ENCODE measurements at regions not wholly inside any gene's neighbourhood (a gene's known extent, or its start where the extent isn't known, plus 50 kb on each side); places are given as distances from the start of the nearest gene placed in this dataset.

DNA sequence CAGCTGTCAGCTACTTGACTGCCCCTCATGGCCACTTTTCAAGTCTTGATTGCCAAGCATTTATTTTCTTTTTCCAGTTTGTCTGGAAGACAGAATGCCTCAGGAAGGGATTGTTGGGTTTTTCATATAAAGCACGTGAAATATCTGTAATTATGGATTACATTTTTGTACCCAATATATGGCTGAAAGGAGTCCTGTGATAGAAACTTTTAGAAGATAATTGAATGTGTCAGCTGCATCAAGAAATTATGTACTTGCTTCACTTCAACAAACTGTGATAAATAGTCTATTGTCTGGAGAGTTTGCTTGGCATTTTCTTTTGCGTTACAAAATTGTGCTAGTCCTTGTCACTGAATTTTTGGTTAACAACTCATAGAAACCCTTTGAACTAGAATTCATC is 247.9 kb upstream of the SLCO3A1 start:
- DNase-seq (ENCODE audit: low read depth, low spot score) (no peak), FAIRE-seq (no peak)
- no peak overlapping the region for H3K27ac ChIP-seq (ENCODE audit: control insufficient read depth, insufficient read depth, low read length)
- no peaks in the 10 kb centered on the region for H3K79me2 ChIP-seq (ENCODE audit: control insufficient read depth, insufficient read depth, low read length)
- TF ChIP-seq, protein P1, sequence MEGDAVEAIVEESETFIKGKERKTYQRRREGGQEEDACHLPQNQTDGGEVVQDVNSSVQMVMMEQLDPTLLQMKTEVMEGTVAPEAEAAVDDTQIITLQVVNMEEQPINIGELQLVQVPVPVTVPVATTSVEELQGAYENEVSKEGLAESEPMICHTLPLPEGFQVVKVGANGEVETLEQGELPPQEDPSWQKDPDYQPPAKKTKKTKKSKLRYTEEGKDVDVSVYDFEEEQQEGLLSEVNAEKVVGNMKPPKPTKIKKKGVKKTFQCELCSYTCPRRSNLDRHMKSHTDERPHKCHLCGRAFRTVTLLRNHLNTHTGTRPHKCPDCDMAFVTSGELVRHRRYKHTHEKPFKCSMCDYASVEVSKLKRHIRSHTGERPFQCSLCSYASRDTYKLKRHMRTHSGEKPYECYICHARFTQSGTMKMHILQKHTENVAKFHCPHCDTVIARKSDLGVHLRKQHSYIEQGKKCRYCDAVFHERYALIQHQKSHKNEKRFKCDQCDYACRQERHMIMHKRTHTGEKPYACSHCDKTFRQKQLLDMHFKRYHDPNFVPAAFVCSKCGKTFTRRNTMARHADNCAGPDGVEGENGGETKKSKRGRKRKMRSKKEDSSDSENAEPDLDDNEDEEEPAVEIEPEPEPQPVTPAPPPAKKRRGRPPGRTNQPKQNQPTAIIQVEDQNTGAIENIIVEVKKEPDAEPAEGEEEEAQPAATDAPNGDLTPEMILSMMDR (optimal IDR thresholded peaks at IDR 0.05 in 1 of 3, IDR thresholded peaks at IDR 0.05 in 1 of 3, conservative IDR thresholded peaks at IDR 0.05 in 1 of 3; ENCODE audit: extremely low read depth in 1 of 3, insufficient read depth in 2 of 3, low read length in 3 of 3): no peak
- no peak for TF ChIP-seq EZH2 (IDR thresholded peaks at IDR 0.05; ENCODE audit: low read length)
- H3K4me3 ChIP-seq (ENCODE audit: control insufficient read depth in 2 of 3, extremely low read depth in 1 of 3, insufficient read depth in 2 of 3, low read depth in 1 of 3, low read length in 3 of 3): no peak overlapping the region
- H3K27me3 ChIP-seq (ENCODE audit: control insufficient read depth, extremely low read depth, insufficient read depth, low read length): no peaks in the 10 kb centered on the region
- H3K9me3 ChIP-seq (ENCODE audit: control insufficient read depth, low read depth, low read length): no peaks in the 10 kb centered on the region
- H3K4me1 ChIP-seq (ENCODE audit: control insufficient read depth, extremely low read depth, insufficient read depth, low read length): no peaks in the 10 kb centered on the region
- H3K4me2 ChIP-seq (ENCODE audit: control insufficient read depth, extremely low read depth, insufficient read depth, low read depth, low read length): no peak overlapping the region
- H2AFZ ChIP-seq (ENCODE audit: control insufficient read depth, low read length): no peak overlapping the region
- no peaks in the 10 kb centered on the region for H3K36me3 ChIP-seq (ENCODE audit: control insufficient read depth in 2 of 2, extremely low read depth in 1 of 2, insufficient read depth in 2 of 2, low read length in 2 of 2)
- no peaks in the 10 kb centered on the region for H4K20me1 ChIP-seq (ENCODE audit: control insufficient read depth, extremely low read depth, insufficient read depth, low read length)
- no peak overlapping the region for H3K9ac ChIP-seq (ENCODE audit: control insufficient read depth, extremely low read depth, insufficient read depth, low read length)
- H3K9me1 ChIP-seq (ENCODE audit: control insufficient read depth, extremely low read depth, insufficient read depth, low read length): no peaks in the 10 kb centered on the region
- dilution Hi-C loops (cut with MboI; ENCODE audit: extremely low pct_ligation_motif_present, low sequenced_read_pairs): no loop called here

DNA sequence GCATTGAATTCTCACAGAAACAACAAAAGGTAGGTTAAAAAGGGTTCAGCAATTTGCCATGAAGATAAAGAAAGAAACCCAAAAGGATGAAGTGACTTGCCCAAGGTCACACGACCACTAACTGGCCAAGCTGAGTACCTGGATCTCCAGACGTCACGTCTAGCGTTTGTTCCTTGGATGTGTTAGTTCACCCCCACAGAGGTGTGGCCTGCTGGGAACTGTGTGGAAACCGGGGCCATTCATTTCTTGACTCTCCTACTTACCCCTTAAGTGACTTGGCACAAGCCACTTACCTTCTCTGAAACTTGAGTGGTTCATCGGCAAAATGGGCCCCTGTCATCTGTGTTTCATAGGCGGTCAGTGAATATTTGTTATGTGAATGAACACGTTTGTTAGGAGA is 244.3 kb upstream of the SLCO3A1 start:
- H3K9ac ChIP-seq (ENCODE audit: control insufficient read depth, extremely low read depth, insufficient read depth, low read length): no peak overlapping the region
- no peak for TF ChIP-seq EZH2 (IDR thresholded peaks at IDR 0.05; ENCODE audit: low read length)
- TF ChIP-seq, protein P1 (optimal IDR thresholded peaks at IDR 0.05 in 1 of 3, IDR thresholded peaks at IDR 0.05 in 1 of 3, conservative IDR thresholded peaks at IDR 0.05 in 1 of 3; ENCODE audit: extremely low read depth in 1 of 3, insufficient read depth in 2 of 3, low read length in 3 of 3): no peak
- FAIRE-seq (no peak), DNase-seq (ENCODE audit: low read depth, low spot score) (no peak)
- H4K20me1 ChIP-seq (ENCODE audit: control insufficient read depth, extremely low read depth, insufficient read depth, low read length): no peaks in the 10 kb centered on the region
- dilution Hi-C loops (cut with MboI; ENCODE audit: extremely low pct_ligation_motif_present, low sequenced_read_pairs): no loop called here
- H3K27me3 ChIP-seq (ENCODE audit: control insufficient read depth, extremely low read depth, insufficient read depth, low read length): no peaks in the 10 kb centered on the region
- H3K36me3 ChIP-seq (ENCODE audit: control insufficient read depth in 2 of 2, extremely low read depth in 1 of 2, insufficient read depth in 2 of 2, low read length in 2 of 2): no peaks in the 10 kb centered on the region
- H3K9me3 ChIP-seq (ENCODE audit: control insufficient read depth, low read depth, low read length): no peaks in the 10 kb centered on the region
- H3K79me2 ChIP-seq (ENCODE audit: control insufficient read depth, insufficient read depth, low read length): no peaks in the 10 kb centered on the region
- no peaks in the 10 kb centered on the region for H3K9me1 ChIP-seq (ENCODE audit: control insufficient read depth, extremely low read depth, insufficient read depth, low read length)
- H3K4me1 ChIP-seq (ENCODE audit: control insufficient read depth, extremely low read depth, insufficient read depth, low read length): no peaks in the 10 kb centered on the region
- no peak overlapping the region for H2AFZ ChIP-seq (ENCODE audit: control insufficient read depth, low read length)
- H3K27ac ChIP-seq (ENCODE audit: control insufficient read depth, insufficient read depth, low read length): no peak overlapping the region
- no peak overlapping the region for H3K4me2 ChIP-seq (ENCODE audit: control insufficient read depth, extremely low read depth, insufficient read depth, low read depth, low read length)
- no peak overlapping the region for H3K4me3 ChIP-seq (ENCODE audit: control insufficient read depth in 2 of 3, extremely low read depth in 1 of 3, insufficient read depth in 2 of 3, low read depth in 1 of 3, low read length in 3 of 3)

Measured in keratinocyte (primary cell).